Hepatocyte (in vitro differentiated cells): ENCODE measurements at regions not wholly inside any gene's neighbourhood (a gene's known extent, or its start where the extent isn't known, plus 50 kb on each side); places are given as distances from the start of the nearest gene placed in this dataset.

Experiments
- DNase-seq: peaks from one replicate; pipeline ENCODE4 v3.0.0-alpha.2; 2016; ENCODE audit warnings: low spot score
- H2AFZ ChIP-seq: fragments of 200-600 bp; sonication (generic); 2 replicates; pipeline ENCODE4 v1.6.0; 2016; ENCODE audit warnings: antibody characterized with exemption, mild to moderate bottlenecking
- H3K27ac ChIP-seq: fragments of 200-600 bp; sonication (generic); 2 replicates; pipeline ENCODE4 v1.5.1; 2016; ENCODE audit warnings: mild to moderate bottlenecking
- H3K27me3 ChIP-seq: fragments of 200-600 bp; sonication (generic); 2 replicates; pipeline ENCODE4 v1.6.1; 2016
- H3K36me3 ChIP-seq: fragments of 200-600 bp; sonication (generic); replicated peaks from 2 replicates; pipeline ENCODE4 v1.5.1; 2016; ENCODE audit warnings: low read depth; ENCODE audit not compliant: insufficient read depth
- H3K4me1 ChIP-seq: fragments of 200-600 bp; sonication (generic); 2 replicates; pipeline ENCODE4 v1.5.1; 2016; ENCODE audit warnings: mild to moderate bottlenecking, moderate library complexity; ENCODE audit not compliant: insufficient read depth
- H3K4me2 ChIP-seq: fragments of 200-600 bp; sonication (generic); 2 replicates; pipeline ENCODE4 v1.6.0; 2016
- H3K4me3 ChIP-seq: fragments of 200-600 bp; sonication (generic); 2 replicates; pipeline ENCODE4 v1.5.1; 2016; ENCODE audit warnings: mild to moderate bottlenecking
- H3K79me2 ChIP-seq: fragments of 200-600 bp; sonication (generic); 2 replicates; pipeline ENCODE4 v1.6.0; 2017; ENCODE audit warnings: mild to moderate bottlenecking
- H3K9me2 ChIP-seq: fragments of 200-600 bp; sonication (generic); replicated peaks from 2 replicates; pipeline ENCODE4 v1.6.0; 2017; ENCODE audit warnings: mild to moderate bottlenecking; ENCODE audit not compliant: insufficient read depth
- H3K9me3 ChIP-seq: fragments of 200-600 bp; sonication (generic); 2 replicates; pipeline ENCODE4 v1.5.1; 2016; ENCODE audit warnings: low read depth, mild to moderate bottlenecking
- H4K20me1 ChIP-seq: fragments of 200-600 bp; sonication (generic); 2 replicates; pipeline ENCODE4 v1.6.0; 2016; ENCODE audit warnings: mild to moderate bottlenecking; ENCODE audit not compliant: insufficient read depth, poor library complexity, severe bottlenecking
- EZH2 ChIP-seq: fragments of 200-600 bp; sonication (generic); IDR thresholded peaks from 2 replicates; pipeline ENCODE4 v1.6.1; 2016; ENCODE audit warnings: antibody characterized with exemption, mild to moderate bottlenecking, borderline replicate concordance
- EZH2phosphoT487 ChIP-seq: fragments of 200-600 bp; sonication (generic); IDR thresholded peaks from one replicate; pipeline ENCODE4 v1.6.1; 2018; ENCODE audit warnings: antibody characterized with exemption, mild to moderate bottlenecking, low read depth, moderate library complexity; ENCODE audit not compliant: unreplicated experiment, severe bottlenecking
- WGBS: methylation state at CpG from one replicate; pipeline ENCODE4 v1.1.6; 2016; ENCODE audit warnings: low lambda C conversion rate; ENCODE audit errors: missing lambda C conversion rate; 5-methylcytosine and 5-hydroxymethylcytosine counted together
- TF ChIP-seq, protein P1 (sequence below): fragments of 200-600 bp; sonication (generic); IDR thresholded peaks from 2 replicates; pipeline ENCODE4 v1.5.1; 2016; ENCODE audit warnings: antibody characterized with exemption, mild to moderate bottlenecking; ENCODE audit not compliant: poor library complexity

GRCh38 chr6:9064156-9064555, 628.8 kb upstream of the SLC35B3 start:
- H3K36me3 ChIP-seq: no peaks in the 10 kb centered on the region
- no peaks in the 10 kb centered on the region for H3K27me3 ChIP-seq
- no peak for DNase-seq
- no peak overlapping the region for H3K4me2 ChIP-seq
- TF ChIP-seq, protein P1, sequence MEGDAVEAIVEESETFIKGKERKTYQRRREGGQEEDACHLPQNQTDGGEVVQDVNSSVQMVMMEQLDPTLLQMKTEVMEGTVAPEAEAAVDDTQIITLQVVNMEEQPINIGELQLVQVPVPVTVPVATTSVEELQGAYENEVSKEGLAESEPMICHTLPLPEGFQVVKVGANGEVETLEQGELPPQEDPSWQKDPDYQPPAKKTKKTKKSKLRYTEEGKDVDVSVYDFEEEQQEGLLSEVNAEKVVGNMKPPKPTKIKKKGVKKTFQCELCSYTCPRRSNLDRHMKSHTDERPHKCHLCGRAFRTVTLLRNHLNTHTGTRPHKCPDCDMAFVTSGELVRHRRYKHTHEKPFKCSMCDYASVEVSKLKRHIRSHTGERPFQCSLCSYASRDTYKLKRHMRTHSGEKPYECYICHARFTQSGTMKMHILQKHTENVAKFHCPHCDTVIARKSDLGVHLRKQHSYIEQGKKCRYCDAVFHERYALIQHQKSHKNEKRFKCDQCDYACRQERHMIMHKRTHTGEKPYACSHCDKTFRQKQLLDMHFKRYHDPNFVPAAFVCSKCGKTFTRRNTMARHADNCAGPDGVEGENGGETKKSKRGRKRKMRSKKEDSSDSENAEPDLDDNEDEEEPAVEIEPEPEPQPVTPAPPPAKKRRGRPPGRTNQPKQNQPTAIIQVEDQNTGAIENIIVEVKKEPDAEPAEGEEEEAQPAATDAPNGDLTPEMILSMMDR: no peak
- TF ChIP-seq EZH2 (no peak), EZH2phosphoT487 (no peak)
- H3K79me2 ChIP-seq: no peaks in the 10 kb centered on the region
- H3K9me2 ChIP-seq: no peaks in the 10 kb centered on the region
- H3K27ac ChIP-seq: no peak overlapping the region
- no peaks in the 10 kb centered on the region for H4K20me1 ChIP-seq
- no peaks in the 10 kb centered on the region for H3K4me1 ChIP-seq
- H3K9me3 ChIP-seq: no peaks in the 10 kb centered on the region
- no peak overlapping the region for H3K4me3 ChIP-seq
- no peak overlapping the region for H2AFZ ChIP-seq
- 51% methylated on average over 1 of the region's 1 CpG for WGBS

DNA sequence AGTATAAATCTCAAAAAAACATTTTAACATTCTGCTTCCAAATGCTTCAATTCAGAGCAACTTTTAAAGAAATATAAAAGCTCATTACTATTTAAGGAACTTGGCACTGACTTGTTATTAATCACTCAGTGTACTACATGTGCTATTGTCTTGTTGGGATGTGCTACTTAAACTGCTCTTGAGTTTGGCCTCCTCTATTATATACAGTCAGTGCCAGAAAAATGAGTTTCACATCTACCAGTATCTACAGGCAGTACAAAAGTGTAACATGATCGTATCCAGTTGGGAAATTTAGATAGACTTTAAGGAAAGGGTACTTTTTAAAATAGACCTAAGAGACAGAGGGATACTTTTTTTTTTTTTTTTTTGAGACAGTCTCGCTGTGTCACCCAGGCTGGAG, 627.3 kb upstream of the SLC35B3 start:
- H3K9me2 ChIP-seq: no peaks in the 10 kb centered on the region
- no peak overlapping the region for H2AFZ ChIP-seq
- no peaks in the 10 kb centered on the region for H3K36me3 ChIP-seq
- H3K4me3 ChIP-seq: no peak overlapping the region
- 95% methylated on average over 2 of the region's 2 CpGs for WGBS
- H4K20me1 ChIP-seq: no peaks in the 10 kb centered on the region
- H3K9me3 ChIP-seq: no peaks in the 10 kb centered on the region
- no peak for DNase-seq
- TF ChIP-seq, protein P1: no peak
- no peak for TF ChIP-seq EZH2
- TF ChIP-seq EZH2phosphoT487: no peak
- no peak overlapping the region for H3K27ac ChIP-seq
- H3K79me2 ChIP-seq: no peaks in the 10 kb centered on the region
- no peak overlapping the region for H3K4me2 ChIP-seq
- no peaks in the 10 kb centered on the region for H3K4me1 ChIP-seq
- no peaks in the 10 kb centered on the region for H3K27me3 ChIP-seq

- TF ChIP-seq EZH2phosphoT487 (no peak), EZH2 (no peak)
- TF ChIP-seq, protein P1: no peak
- Histone ChIP-seq H3K79me2 (no peaks in the 10 kb centered on the region), H3K9me2 (no peaks in the 10 kb centered on the region), H3K4me2 (no peak overlapping the region), H3K36me3 (no peaks in the 10 kb centered on the region), H3K4me3 (no peak overlapping the region), H4K20me1 (no peaks in the 10 kb centered on the region), H3K9me3 (no peaks in the 10 kb centered on the region), H3K27me3 (no peaks in the 10 kb centered on the region), H3K4me1 (no peaks in the 10 kb centered on the region), H3K27ac (no peak overlapping the region), H2AFZ (no peak overlapping the region)
- 82% methylated on average over 2 of the region's 2 CpGs for WGBS
- DNase-seq: no peak
Measured at GRCh38 chr6:9057937-9058336, 622.6 kb upstream of the SLC35B3 start.

GRCh38 chr6:9056556-9056955, 621.2 kb upstream of the SLC35B3 start:
- no peak for DNase-seq
- no peak overlapping the region for H3K27ac ChIP-seq
- H3K4me3 ChIP-seq: no peak overlapping the region
- no peak overlapping the region for H2AFZ ChIP-seq
- H3K4me1 ChIP-seq: no peaks in the 10 kb centered on the region
- no peaks in the 10 kb centered on the region for H3K9me3 ChIP-seq
- H3K4me2 ChIP-seq: no peak overlapping the region
- TF ChIP-seq EZH2phosphoT487 (no peak), EZH2 (no peak)
- TF ChIP-seq, protein P1: no peak
- no peaks in the 10 kb centered on the region for H3K36me3 ChIP-seq
- H3K27me3 ChIP-seq: no peaks in the 10 kb centered on the region
- H3K79me2 ChIP-seq: no peaks in the 10 kb centered on the region
- no peaks in the 10 kb centered on the region for H3K9me2 ChIP-seq
- 86% methylated on average over 2 of the region's 2 CpGs for WGBS
- no peaks in the 10 kb centered on the region for H4K20me1 ChIP-seq
